ENCODE measurements at regions not wholly inside any gene's neighbourhood (a gene's known extent, or its start where the extent isn't known, plus 50 kb on each side); places are given as distances from the start of the nearest gene placed in this dataset.

DNA sequence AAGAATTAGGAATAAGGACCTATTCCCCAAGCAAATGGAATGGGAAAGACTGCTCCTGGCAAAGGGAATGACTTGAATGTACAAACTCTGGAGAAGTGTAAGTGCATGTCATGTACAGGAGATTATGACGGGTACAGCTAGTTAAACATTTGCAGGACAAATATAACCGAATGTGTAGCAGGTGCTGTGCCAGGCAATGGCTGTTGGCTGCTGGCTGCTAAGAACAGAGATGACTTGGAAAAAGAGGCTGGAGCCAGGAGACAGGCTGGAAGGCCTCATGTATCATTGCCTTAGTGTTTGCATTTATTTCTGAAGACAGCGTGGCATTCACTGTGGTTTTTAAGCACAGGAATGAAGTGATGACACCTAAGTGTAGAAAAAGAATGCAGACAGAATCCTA is 136.8 kb downstream of the TTC8 start:
- no peak overlapping the region for H3K9ac ChIP-seq (ENCODE audit: control insufficient read depth, insufficient read depth, low read length)
- no peaks in the 10 kb centered on the region for H3K4me1 ChIP-seq (ENCODE audit: control insufficient read depth, insufficient read depth, low read length)
- DNase-seq (ENCODE audit: low read depth, low spot score) (no peak), FAIRE-seq (no peak), ATAC-seq (no peak)
- BruUV-seq (replicated peaks), result no TSS peak
- WGBS (ENCODE audit: insufficient coverage, insufficient replicate concordance, low lambda C conversion rate, missing lambda C conversion rate), result 52% methylated on average over 3 of the region's 3 CpGs
- no peaks in the 10 kb centered on the region for H3K9me3 ChIP-seq (replicated peaks; ENCODE audit: control insufficient read depth, insufficient read depth, low read length)
- intact Hi-C loops (cut with micrococcal nuclease; ENCODE audit: unreplicated experiment) (no loop called here), in situ Hi-C loops (cut with MboI) (no loop called here)
- SMC1A ChIA-PET (ENCODE audit: uncharacterized antibody, unreplicated experiment), result no interaction called here
- CTCF ChIA-PET, result no interaction called here
- POLR2A ChIA-PET, result no interaction called here
- H4K20me1 ChIP-seq (ENCODE audit: control insufficient read depth, insufficient read depth), result no peaks in the 10 kb centered on the region
- H3K79me2 ChIP-seq (ENCODE audit: control insufficient read depth, insufficient read depth, low read length), result no peaks in the 10 kb centered on the region
- RAD21 ChIA-PET (ENCODE audit: unreplicated experiment), result no interaction called here
- H3K4me2 ChIP-seq (ENCODE audit: control insufficient read depth, insufficient read depth), result no peak overlapping the region
- no peak overlapping the region for H2AFZ ChIP-seq (ENCODE audit: control insufficient read depth, low read depth, low read length)
- no peaks in the 10 kb centered on the region for H3K27me3 ChIP-seq (replicated peaks in 1 of 2; ENCODE audit: control insufficient read depth in 2 of 2, insufficient read depth in 2 of 2, low read length in 1 of 2)
- no peak for TF ChIP-seq SP1 (IDR thresholded peaks at IDR 0.05; ENCODE audit: low read depth, low read length)
- no peak for TF ChIP-seq PAX8 (IDR thresholded peaks at IDR 0.05)
- TF ChIP-seq CHD1 (IDR thresholded peaks at IDR 0.05; ENCODE audit: low read depth, low read length), result no peak
- no peak for TF ChIP-seq RAD21 (IDR thresholded peaks at IDR 0.05; ENCODE audit: insufficient read depth, low read depth, low read length)
- no peak for TF ChIP-seq TAF1 (IDR thresholded peaks at IDR 0.05; ENCODE audit: borderline replicate concordance, low read depth, low read length)
- no peak for TF ChIP-seq NR2C1 (IDR thresholded peaks at IDR 0.05)
- TF ChIP-seq, protein P1, sequence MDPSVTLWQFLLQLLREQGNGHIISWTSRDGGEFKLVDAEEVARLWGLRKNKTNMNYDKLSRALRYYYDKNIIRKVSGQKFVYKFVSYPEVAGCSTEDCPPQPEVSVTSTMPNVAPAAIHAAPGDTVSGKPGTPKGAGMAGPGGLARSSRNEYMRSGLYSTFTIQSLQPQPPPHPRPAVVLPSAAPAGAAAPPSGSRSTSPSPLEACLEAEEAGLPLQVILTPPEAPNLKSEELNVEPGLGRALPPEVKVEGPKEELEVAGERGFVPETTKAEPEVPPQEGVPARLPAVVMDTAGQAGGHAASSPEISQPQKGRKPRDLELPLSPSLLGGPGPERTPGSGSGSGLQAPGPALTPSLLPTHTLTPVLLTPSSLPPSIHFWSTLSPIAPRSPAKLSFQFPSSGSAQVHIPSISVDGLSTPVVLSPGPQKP (IDR thresholded peaks at IDR 0.05; ENCODE audit: low read depth, low read length), result no peak
- no peak for TF ChIP-seq SREBF1 (IDR thresholded peaks at IDR 0.05; ENCODE audit: low read length)
- TF ChIP-seq TARDBP (IDR thresholded peaks at IDR 0.05; ENCODE audit: borderline replicate concordance), result no peak
- TF ChIP-seq, protein P2, sequence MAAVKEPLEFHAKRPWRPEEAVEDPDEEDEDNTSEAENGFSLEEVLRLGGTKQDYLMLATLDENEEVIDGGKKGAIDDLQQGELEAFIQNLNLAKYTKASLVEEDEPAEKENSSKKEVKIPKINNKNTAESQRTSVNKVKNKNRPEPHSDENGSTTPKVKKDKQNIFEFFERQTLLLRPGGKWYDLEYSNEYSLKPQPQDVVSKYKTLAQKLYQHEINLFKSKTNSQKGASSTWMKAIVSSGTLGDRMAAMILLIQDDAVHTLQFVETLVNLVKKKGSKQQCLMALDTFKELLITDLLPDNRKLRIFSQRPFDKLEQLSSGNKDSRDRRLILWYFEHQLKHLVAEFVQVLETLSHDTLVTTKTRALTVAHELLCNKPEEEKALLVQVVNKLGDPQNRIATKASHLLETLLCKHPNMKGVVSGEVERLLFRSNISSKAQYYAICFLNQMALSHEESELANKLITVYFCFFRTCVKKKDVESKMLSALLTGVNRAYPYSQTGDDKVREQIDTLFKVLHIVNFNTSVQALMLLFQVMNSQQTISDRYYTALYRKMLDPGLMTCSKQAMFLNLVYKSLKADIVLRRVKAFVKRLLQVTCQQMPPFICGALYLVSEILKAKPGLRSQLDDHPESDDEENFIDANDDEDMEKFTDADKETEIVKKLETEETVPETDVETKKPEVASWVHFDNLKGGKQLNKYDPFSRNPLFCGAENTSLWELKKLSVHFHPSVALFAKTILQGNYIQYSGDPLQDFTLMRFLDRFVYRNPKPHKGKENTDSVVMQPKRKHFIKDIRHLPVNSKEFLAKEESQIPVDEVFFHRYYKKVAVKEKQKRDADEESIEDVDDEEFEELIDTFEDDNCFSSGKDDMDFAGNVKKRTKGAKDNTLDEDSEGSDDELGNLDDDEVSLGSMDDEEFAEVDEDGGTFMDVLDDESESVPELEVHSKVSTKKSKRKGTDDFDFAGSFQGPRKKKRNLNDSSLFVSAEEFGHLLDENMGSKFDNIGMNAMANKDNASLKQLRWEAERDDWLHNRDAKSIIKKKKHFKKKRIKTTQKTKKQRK (IDR thresholded peaks at IDR 0.05; ENCODE audit: low read depth, low read length), result no peak
- TF ChIP-seq MTA2 (IDR thresholded peaks at IDR 0.05; ENCODE audit: low read depth), result no peak
- TF ChIP-seq, protein P3, sequence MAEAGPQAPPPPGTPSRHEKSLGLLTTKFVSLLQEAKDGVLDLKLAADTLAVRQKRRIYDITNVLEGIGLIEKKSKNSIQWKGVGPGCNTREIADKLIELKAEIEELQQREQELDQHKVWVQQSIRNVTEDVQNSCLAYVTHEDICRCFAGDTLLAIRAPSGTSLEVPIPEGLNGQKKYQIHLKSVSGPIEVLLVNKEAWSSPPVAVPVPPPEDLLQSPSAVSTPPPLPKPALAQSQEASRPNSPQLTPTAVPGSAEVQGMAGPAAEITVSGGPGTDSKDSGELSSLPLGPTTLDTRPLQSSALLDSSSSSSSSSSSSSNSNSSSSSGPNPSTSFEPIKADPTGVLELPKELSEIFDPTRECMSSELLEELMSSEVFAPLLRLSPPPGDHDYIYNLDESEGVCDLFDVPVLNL (IDR thresholded peaks at IDR 0.05; ENCODE audit: low read depth, low read length), result no peak
- no peak for TF ChIP-seq WRNIP1 (IDR thresholded peaks at IDR 0.05; ENCODE audit: borderline replicate concordance, low read depth, low read length)
- no peak for TF ChIP-seq IKZF1 (conservative IDR thresholded peaks at IDR 0.05)
- no peak overlapping the region for H3K27ac ChIP-seq (ENCODE audit: control insufficient read depth, insufficient read depth)
- H3K4me3 ChIP-seq, result no peak overlapping the region
- H3K36me3 ChIP-seq (ENCODE audit: control insufficient read depth in 2 of 2, insufficient read depth in 2 of 2, low read length in 1 of 2), result no peaks in the 10 kb centered on the region
